Cardiac muscle cell (in vitro differentiated cells and primary cell): ENCODE measurements at regions not wholly inside any gene's neighbourhood (a gene's known extent, or its start where the extent isn't known, plus 50 kb on each side); places are given as distances from the start of the nearest gene placed in this dataset.

Experiments used
- DNase-seq, 2 donors: peaks; one replicate each; pipeline versions ENCODE4 v3.0.0 to v3.0.0-alpha.2; 2010 to 2017; ENCODE audit warnings: low read depth in 1 of 2, low spot score in 1 of 2
- H3K27ac ChIP-seq: fragments of 200-600 bp; sonication (generic); 2 replicates; pipeline ENCODE4 v1.5.1; 2016
- H3K27me3 ChIP-seq: fragments of 200-600 bp; sonication (generic); 2 replicates; pipeline ENCODE4 v1.6.0; 2016; ENCODE audit warnings: control low read depth
- H3K36me3 ChIP-seq: fragments of 200-600 bp; sonication (generic); 2 replicates; pipeline ENCODE4 v1.5.1; 2016; ENCODE audit warnings: control low read depth
- H3K4me1 ChIP-seq: fragments of 200-600 bp; sonication (generic); 2 replicates; pipeline ENCODE4 v1.8.1; 2017; ENCODE audit warnings: low read depth, mild to moderate bottlenecking, mixed run types
- H3K4me3 ChIP-seq: fragments of 200-600 bp; sonication (generic); 2 replicates; pipeline ENCODE4 v1.5.1; 2016; ENCODE audit warnings: mild to moderate bottlenecking
- H3K9me3 ChIP-seq: fragments of 200-600 bp; sonication (generic); 2 replicates; pipeline ENCODE4 v1.5.1; 2017; ENCODE audit warnings: low read depth, mild to moderate bottlenecking, control low read depth
- CTCF ChIP-seq: IDR thresholded peaks from 2 replicates; pipeline ENCODE4 v1.5.1; 2012; ENCODE audit warnings: low read depth, mild to moderate bottlenecking, low read length

GRCh38 chr13:40383132-40383531, 283.3 kb downstream of the FOXO1 start:
- Histone ChIP-seq H3K4me1 (no peaks in the 10 kb centered on the region), H3K27ac (no peak overlapping the region), H3K36me3 (no peaks in the 10 kb centered on the region), H3K9me3 (no peaks in the 10 kb centered on the region), H3K4me3 (no peak overlapping the region), H3K27me3 (no peaks in the 10 kb centered on the region)
- no peak for DNase-seq
- TF ChIP-seq CTCF = no peak

GRCh38 chr13:40383885-40384284, 282.6 kb downstream of the FOXO1 start:
- Histone ChIP-seq H3K4me3 (no peak overlapping the region), H3K27me3 (no peaks in the 10 kb centered on the region), H3K27ac (no peak overlapping the region), H3K9me3 (no peaks in the 10 kb centered on the region), H3K36me3 (no peaks in the 10 kb centered on the region), H3K4me1 (peaks cover 3% of the 10 kb centered on the region)
- no peak for TF ChIP-seq CTCF
- no peak for DNase-seq

GRCh38 chr13:40384976-40385857, 281.2 kb downstream of the FOXO1 start:
- TF ChIP-seq CTCF = no peak
- H3K36me3 ChIP-seq = no peaks in the 10 kb centered on the region
- no peaks in the 10 kb centered on the region for H3K9me3 ChIP-seq
- no peak overlapping the region for H3K4me3 ChIP-seq
- H3K27me3 ChIP-seq = no peaks in the 10 kb centered on the region
- no peak for DNase-seq
- no peak overlapping the region for H3K27ac ChIP-seq
- H3K4me1 ChIP-seq = peaks cover 10% of the 10 kb centered on the region

GRCh38 chr13:40385858-40386180, 280.6 kb downstream of the FOXO1 start:
- Histone ChIP-seq H3K4me3 (no peak overlapping the region), H3K27ac (no peak overlapping the region), H3K9me3 (no peaks in the 10 kb centered on the region), H3K4me1 (peaks cover 10% of the 10 kb centered on the region), H3K27me3 (no peaks in the 10 kb centered on the region), H3K36me3 (no peaks in the 10 kb centered on the region)
- DNase-seq = no peak
- TF ChIP-seq CTCF = no peak

- Histone ChIP-seq H3K9me3 (no peaks in the 10 kb centered on the region), H3K27ac (no peak overlapping the region), H3K36me3 (no peaks in the 10 kb centered on the region), H3K27me3 (no peaks in the 10 kb centered on the region), H3K4me1 (peaks cover 10% of the 10 kb centered on the region), H3K4me3 (no peak overlapping the region)
- no peak for TF ChIP-seq CTCF
- no peak for DNase-seq
Observed at GRCh38 chr13:40386586-40386985, 279.9 kb downstream of the FOXO1 start.
